ENCODE measurements at regions not wholly inside any gene's neighbourhood (a gene's known extent, or its start where the extent isn't known, plus 50 kb on each side); places are given as distances from the start of the nearest gene placed in this dataset.

GRCh38 chr4:11511321-11511720, 82.6 kb upstream of the HS3ST1 start (continued):
- TF ChIP-seq, protein P1, sequence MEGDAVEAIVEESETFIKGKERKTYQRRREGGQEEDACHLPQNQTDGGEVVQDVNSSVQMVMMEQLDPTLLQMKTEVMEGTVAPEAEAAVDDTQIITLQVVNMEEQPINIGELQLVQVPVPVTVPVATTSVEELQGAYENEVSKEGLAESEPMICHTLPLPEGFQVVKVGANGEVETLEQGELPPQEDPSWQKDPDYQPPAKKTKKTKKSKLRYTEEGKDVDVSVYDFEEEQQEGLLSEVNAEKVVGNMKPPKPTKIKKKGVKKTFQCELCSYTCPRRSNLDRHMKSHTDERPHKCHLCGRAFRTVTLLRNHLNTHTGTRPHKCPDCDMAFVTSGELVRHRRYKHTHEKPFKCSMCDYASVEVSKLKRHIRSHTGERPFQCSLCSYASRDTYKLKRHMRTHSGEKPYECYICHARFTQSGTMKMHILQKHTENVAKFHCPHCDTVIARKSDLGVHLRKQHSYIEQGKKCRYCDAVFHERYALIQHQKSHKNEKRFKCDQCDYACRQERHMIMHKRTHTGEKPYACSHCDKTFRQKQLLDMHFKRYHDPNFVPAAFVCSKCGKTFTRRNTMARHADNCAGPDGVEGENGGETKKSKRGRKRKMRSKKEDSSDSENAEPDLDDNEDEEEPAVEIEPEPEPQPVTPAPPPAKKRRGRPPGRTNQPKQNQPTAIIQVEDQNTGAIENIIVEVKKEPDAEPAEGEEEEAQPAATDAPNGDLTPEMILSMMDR (IDR thresholded peaks at IDR 0.05; ENCODE audit: low read depth, low read length, missing input control) = no peak
- TF ChIP-seq YY1 (IDR thresholded peaks at IDR 0.05) = no peak

DNA sequence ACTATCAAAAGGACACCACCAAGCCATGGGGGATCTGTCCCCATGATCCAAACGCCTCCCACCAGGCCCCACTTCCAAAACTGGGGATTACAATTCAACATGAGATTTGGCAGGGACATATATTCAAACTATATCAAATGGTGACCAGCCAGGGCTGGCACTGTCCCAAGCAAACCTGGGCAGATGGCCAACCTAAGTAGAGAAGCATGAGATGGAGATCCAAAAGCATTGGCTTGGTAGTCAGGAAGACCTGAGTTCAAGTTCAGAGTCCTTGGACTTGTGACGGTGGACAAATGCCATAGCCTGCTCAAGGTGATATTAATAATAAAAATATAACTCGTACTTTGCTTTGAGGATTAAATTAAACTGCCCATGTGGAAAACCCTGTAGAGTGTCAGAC, 79.2 kb upstream of the HS3ST1 start:
- no peak overlapping the region for H3K27ac ChIP-seq (ENCODE audit: low read depth in 1 of 2, low read length in 2 of 2)
- H3K27me3 ChIP-seq (ENCODE audit: control insufficient read depth in 4 of 4, insufficient read depth in 4 of 4, low read length in 3 of 4) = no peaks in the 10 kb centered on the region
- no peak for DNase-seq (ENCODE audit: low spot score)
- WGBS = 44% methylated on average over 3 of the region's 3 CpGs
- H3K36me3 ChIP-seq (ENCODE audit: control insufficient read depth in 4 of 4, insufficient read depth in 3 of 4, low read depth in 1 of 4, low read length in 3 of 4) = no peaks in the 10 kb centered on the region
- no peak overlapping the region for H3K4me3 ChIP-seq (ENCODE audit: low read depth in 1 of 3, low read length in 3 of 3)
- no peak for TF ChIP-seq TAF1 (conservative IDR thresholded peaks at IDR 0.05)
- no peak for TF ChIP-seq HNF4A (conservative IDR thresholded peaks at IDR 0.05)
- TF ChIP-seq EGR1 (IDR thresholded peaks at IDR 0.05; ENCODE audit: low read depth in 2 of 2) = no peak
- no peak for TF ChIP-seq SP1 (IDR thresholded peaks at IDR 0.05)
- no peak for TF ChIP-seq FOXA2 (IDR thresholded peaks at IDR 0.05)
- TF ChIP-seq JUND (IDR thresholded peaks at IDR 0.05) = no peak
- no peak for TF ChIP-seq ATF3 (IDR thresholded peaks at IDR 0.05)
- TF ChIP-seq, protein P1 (IDR thresholded peaks at IDR 0.05; ENCODE audit: low read depth, low read length, missing input control) = no peak
- TF ChIP-seq HNF4G (IDR thresholded peaks at IDR 0.05) = no peak
- no peak for TF ChIP-seq FOXA1 (IDR thresholded peaks at IDR 0.05)
- no peak for TF ChIP-seq YY1 (IDR thresholded peaks at IDR 0.05)
- TF ChIP-seq ZBTB33 (IDR thresholded peaks at IDR 0.05) = no peak
- no peak for TF ChIP-seq NR2F2 (IDR thresholded peaks at IDR 0.05)
- TF ChIP-seq, protein P2, sequence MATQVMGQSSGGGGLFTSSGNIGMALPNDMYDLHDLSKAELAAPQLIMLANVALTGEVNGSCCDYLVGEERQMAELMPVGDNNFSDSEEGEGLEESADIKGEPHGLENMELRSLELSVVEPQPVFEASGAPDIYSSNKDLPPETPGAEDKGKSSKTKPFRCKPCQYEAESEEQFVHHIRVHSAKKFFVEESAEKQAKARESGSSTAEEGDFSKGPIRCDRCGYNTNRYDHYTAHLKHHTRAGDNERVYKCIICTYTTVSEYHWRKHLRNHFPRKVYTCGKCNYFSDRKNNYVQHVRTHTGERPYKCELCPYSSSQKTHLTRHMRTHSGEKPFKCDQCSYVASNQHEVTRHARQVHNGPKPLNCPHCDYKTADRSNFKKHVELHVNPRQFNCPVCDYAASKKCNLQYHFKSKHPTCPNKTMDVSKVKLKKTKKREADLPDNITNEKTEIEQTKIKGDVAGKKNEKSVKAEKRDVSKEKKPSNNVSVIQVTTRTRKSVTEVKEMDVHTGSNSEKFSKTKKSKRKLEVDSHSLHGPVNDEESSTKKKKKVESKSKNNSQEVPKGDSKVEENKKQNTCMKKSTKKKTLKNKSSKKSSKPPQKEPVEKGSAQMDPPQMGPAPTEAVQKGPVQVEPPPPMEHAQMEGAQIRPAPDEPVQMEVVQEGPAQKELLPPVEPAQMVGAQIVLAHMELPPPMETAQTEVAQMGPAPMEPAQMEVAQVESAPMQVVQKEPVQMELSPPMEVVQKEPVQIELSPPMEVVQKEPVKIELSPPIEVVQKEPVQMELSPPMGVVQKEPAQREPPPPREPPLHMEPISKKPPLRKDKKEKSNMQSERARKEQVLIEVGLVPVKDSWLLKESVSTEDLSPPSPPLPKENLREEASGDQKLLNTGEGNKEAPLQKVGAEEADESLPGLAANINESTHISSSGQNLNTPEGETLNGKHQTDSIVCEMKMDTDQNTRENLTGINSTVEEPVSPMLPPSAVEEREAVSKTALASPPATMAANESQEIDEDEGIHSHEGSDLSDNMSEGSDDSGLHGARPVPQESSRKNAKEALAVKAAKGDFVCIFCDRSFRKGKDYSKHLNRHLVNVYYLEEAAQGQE (IDR thresholded peaks at IDR 0.05) = no peak
- no peak for TF ChIP-seq RXRA (IDR thresholded peaks at IDR 0.05)
- TF ChIP-seq RAD21 (IDR thresholded peaks at IDR 0.05) = no peak
- no peak for TF ChIP-seq GABPA (IDR thresholded peaks at IDR 0.05 in 1 of 2, conservative IDR thresholded peaks at IDR 0.05 in 1 of 2)
- TF ChIP-seq MAX (IDR thresholded peaks at IDR 0.05) = no peak
- H3K9me3 ChIP-seq (ENCODE audit: control insufficient read depth in 4 of 4, low read length in 3 of 4) = no peaks in the 10 kb centered on the region
- no peaks in the 10 kb centered on the region for H3K4me1 ChIP-seq (ENCODE audit: control insufficient read depth in 4 of 4, insufficient read depth in 4 of 4, low read length in 3 of 4)
- H3K9ac ChIP-seq (ENCODE audit: low read depth in 1 of 2, low read length in 2 of 2) = no peak overlapping the region
